Bronchial epithelial cell (primary cell): ENCODE measurements at regions not wholly inside any gene's neighbourhood (a gene's known extent, or its start where the extent isn't known, plus 50 kb on each side); places are given as distances from the start of the nearest gene placed in this dataset.

Experiments used
- DNase-seq: peaks from one replicate; pipeline ENCODE4 v3.0.0-alpha.2; 2010; ENCODE audit warnings: low read depth
- FAIRE-seq: peaks from 2 replicates; lab custom pipeline; 2011; peaks lifted over from hg19 to GRCh38; lab: Jason Lieb, UNC
- H3K27me3 ChIP-seq: 2 replicates; pipeline ENCODE4 v1.5.1; 2011; ENCODE audit warnings: low read length; ENCODE audit not compliant: control insufficient read depth, insufficient read depth
- H3K36me3 ChIP-seq: 2 replicates; pipeline ENCODE4 v1.5.1; 2011; ENCODE audit warnings: low read length; ENCODE audit not compliant: control insufficient read depth, insufficient read depth
- H3K4me3 ChIP-seq: 2 replicates; pipeline ENCODE4 v1.5.1; 2011; ENCODE audit warnings: mild to moderate bottlenecking, low read depth, low read length, control low read depth
- CTCF ChIP-seq: IDR thresholded peaks from 2 replicates; pipeline ENCODE4 v1.5.1; 2011; ENCODE audit warnings: mild to moderate bottlenecking, moderate library complexity, low read length, control low read depth, inconsistent platforms; ENCODE audit not compliant: insufficient read depth, severe bottlenecking

DNA sequence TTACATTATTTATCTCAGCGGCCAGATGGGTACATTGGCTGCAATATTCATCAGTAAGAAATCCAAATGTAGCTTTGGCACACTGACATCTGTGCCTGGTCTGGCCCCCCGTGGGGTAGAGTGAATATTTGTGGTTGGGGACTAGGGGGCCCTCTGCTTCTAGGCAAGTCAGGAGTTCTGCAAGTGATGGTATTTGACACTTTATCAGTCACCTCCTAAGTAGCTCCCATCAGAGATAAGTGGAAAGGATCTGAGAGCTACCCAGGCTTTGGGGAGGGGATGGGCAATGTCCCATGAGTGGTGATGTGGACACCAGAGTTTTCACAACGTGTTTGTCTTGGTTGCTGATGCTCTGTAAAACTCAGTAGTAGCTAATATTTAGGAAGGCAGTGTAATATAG, 609.9 kb upstream of the RBFOX1 start:
- FAIRE-seq = no peak
- no peak overlapping the region for H3K4me3 ChIP-seq
- no peaks in the 10 kb centered on the region for H3K27me3 ChIP-seq
- DNase-seq = no peak
- TF ChIP-seq CTCF = no peak
- H3K36me3 ChIP-seq = no peaks in the 10 kb centered on the region

GRCh38 chr16:6714510-6714909, 618.1 kb upstream of the RBFOX1 start:
- TF ChIP-seq CTCF = no peak
- DNase-seq (no peak), FAIRE-seq (peak; percentile 72)
- Histone ChIP-seq H3K27me3 (no peaks in the 10 kb centered on the region), H3K36me3 (no peaks in the 10 kb centered on the region), H3K4me3 (no peak overlapping the region)

DNA sequence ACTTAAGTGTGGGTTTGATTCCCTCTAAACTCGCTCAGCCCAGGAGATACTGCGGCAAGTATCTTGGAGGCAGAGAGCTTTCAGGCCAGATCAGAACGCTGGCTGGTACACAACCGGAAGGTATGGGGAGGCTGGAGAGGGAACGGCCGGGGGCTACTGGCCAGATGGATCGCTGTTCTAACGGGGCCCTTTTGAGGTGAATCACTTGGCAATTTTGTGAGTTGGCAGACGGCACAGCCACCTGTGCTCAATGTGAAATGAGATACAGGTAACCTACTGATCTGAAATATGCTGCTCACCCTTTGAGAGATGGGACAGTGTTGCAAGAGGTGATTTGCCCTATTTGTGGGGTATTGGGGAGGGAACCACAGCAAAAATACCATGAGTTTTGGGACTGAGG, 622.9 kb upstream of the RBFOX1 start:
- Histone ChIP-seq H3K27me3 (no peaks in the 10 kb centered on the region), H3K4me3 (no peak overlapping the region), H3K36me3 (no peaks in the 10 kb centered on the region)
- TF ChIP-seq CTCF = no peak
- no peak for DNase-seq
- FAIRE-seq = no peak

- Histone ChIP-seq H3K36me3 (no peaks in the 10 kb centered on the region), H3K27me3 (no peaks in the 10 kb centered on the region), H3K4me3 (no peak overlapping the region)
- no peak for TF ChIP-seq CTCF
- FAIRE-seq (no peak), DNase-seq (no peak)
These were observed 623.9 kb upstream of the RBFOX1 start for GRCh38 chr16:6708576-6709215.

GRCh38 chr16:6704306-6704930, 628.2 kb upstream of the RBFOX1 start:
- no peaks in the 10 kb centered on the region for H3K36me3 ChIP-seq
- no peaks in the 10 kb centered on the region for H3K27me3 ChIP-seq
- no peak overlapping the region for H3K4me3 ChIP-seq
- TF ChIP-seq CTCF = no peak
- FAIRE-seq (no peak), DNase-seq (no peak)
